IMR-90 (cell line): ENCODE measurements at regions not wholly inside any gene's neighbourhood (a gene's known extent, or its start where the extent isn't known, plus 50 kb on each side); places are given as distances from the start of the nearest gene placed in this dataset.

Experiments used
- ATAC-seq: fragments of 200-7000 bp; cut with Tn5 transposase; 2 replicates; pipeline ENCODE4 v1.9.1; 2020; ENCODE audit warnings: low read depth, mild to moderate bottlenecking, moderate library complexity
- BruUV-seq: library from RNA; stranded (reverse); fragments of 400-500 nt; replicated peaks from 2 replicates; lab custom pipeline; 2021; lab: Mats Ljungman, UMichigan
- CTCF ChIA-PET: fragments of 300-600 bp; formaldehyde crosslinking; extraction: SDS; loops from one replicate; lab custom pipeline; 2021; ENCODE audit warnings: antibody characterized with exemption; lab: Yijun Ruan, JAX
- POLR2A ChIA-PET: fragments of 300-600 bp; sonication (Branson Sonifier 250); formaldehyde crosslinking; loops from one replicate; lab custom pipeline; 2022; ENCODE audit warnings: antibody characterized with exemption; ENCODE audit not compliant: unreplicated experiment; lab: Charles Lee
- DNase-seq: peaks from one replicate; pipeline ENCODE4 v3.0.0; 2013
- H2AFZ ChIP-seq: replicated peaks from 2 replicates; pipeline ENCODE3; 2013; ENCODE audit warnings: low read length, mild to moderate bottlenecking; ENCODE audit not compliant: poor library complexity
- H2AK5ac ChIP-seq: 2 replicates; pipeline ENCODE4 v1.6.1; 2013; ENCODE audit warnings: low read depth, low read length, inconsistent platforms
- H2AK9ac ChIP-seq: replicated peaks from 2 replicates; pipeline ENCODE3; 2013; ENCODE audit warnings: mild to moderate bottlenecking, low read depth, low read length, moderate library complexity; ENCODE audit not compliant: poor library complexity
- H2BK120ac ChIP-seq: 2 replicates; pipeline ENCODE4 v1.6.1; 2013; ENCODE audit warnings: low read depth, low read length, inconsistent platforms
- H2BK15ac ChIP-seq: 3 replicates; pipeline ENCODE4 v1.6.1; 2013; ENCODE audit warnings: low read depth, low read length, inconsistent platforms
- H2BK20ac ChIP-seq: 2 replicates; pipeline ENCODE4 v1.6.1; 2013; ENCODE audit warnings: low read depth, mild to moderate bottlenecking, inconsistent platforms, low read length, moderate library complexity
- H2BK5ac ChIP-seq: 2 replicates; pipeline ENCODE4 v1.6.1; 2013; ENCODE audit warnings: mild to moderate bottlenecking, low read depth, low read length, inconsistent platforms; ENCODE audit not compliant: poor library complexity, severe bottlenecking
- H3K14ac ChIP-seq: replicated peaks from 2 replicates; pipeline ENCODE4 v1.6.1; 2013; ENCODE audit warnings: low read depth, low read length, inconsistent platforms
- H3K18ac ChIP-seq: 2 replicates; pipeline ENCODE4 v1.6.1; 2013; ENCODE audit warnings: low read depth, low read length, control low read depth
- H3K23ac ChIP-seq: 2 replicates; pipeline ENCODE4 v1.6.1; 2013; ENCODE audit warnings: low read depth, low read length, inconsistent platforms
- H3K27ac ChIP-seq: 2 replicates; pipeline ENCODE4 v1.5.1; 2013; ENCODE audit warnings: mild to moderate bottlenecking, control low read depth, low read length; ENCODE audit not compliant: insufficient read depth
- H3K27me3 ChIP-seq: 2 replicates; pipeline ENCODE4 v1.6.1; 2013; ENCODE audit warnings: low read length; ENCODE audit not compliant: control insufficient read depth, insufficient read depth
- H3K36me3 ChIP-seq: 2 replicates; pipeline ENCODE4 v1.6.1; 2013; ENCODE audit warnings: low read length, mixed read lengths; ENCODE audit not compliant: control insufficient read depth, insufficient read depth
- H3K4ac ChIP-seq: 2 replicates; pipeline ENCODE4 v1.6.1; 2013; ENCODE audit warnings: low read depth, low read length, inconsistent platforms
- H3K4me1 ChIP-seq: 2 replicates; pipeline ENCODE4 v1.6.1; 2013; ENCODE audit warnings: low read length, mixed read lengths; ENCODE audit not compliant: control insufficient read depth, insufficient read depth
- H3K4me2 ChIP-seq: 2 replicates; pipeline ENCODE4 v1.6.1; 2013; ENCODE audit warnings: low read depth, mild to moderate bottlenecking, control low read depth, low read length, moderate library complexity
- H3K4me3 ChIP-seq: 2 replicates; pipeline ENCODE4 v1.5.1; 2013; ENCODE audit warnings: low read depth, mild to moderate bottlenecking, control low read depth, low read length, moderate library complexity; ENCODE audit not compliant: insufficient read depth
- H3K56ac ChIP-seq: 2 replicates; pipeline ENCODE4 v1.6.1; 2013; ENCODE audit warnings: low read length, inconsistent platforms; ENCODE audit not compliant: insufficient read depth; ENCODE audit errors: extremely low read depth
- H3K79me1 ChIP-seq, 2 experiments: 2 replicates each; pipeline ENCODE4 v1.6.1; 2013; ENCODE audit warnings: low read length in 2 of 2, inconsistent platforms in 1 of 2, low read depth in 1 of 2
- H3K9ac ChIP-seq: 2 replicates; pipeline ENCODE4 v1.6.1; 2013; ENCODE audit warnings: low read depth, low read length, control low read depth
- H3K9me1 ChIP-seq: 2 replicates; pipeline ENCODE4 v1.6.1; 2013; ENCODE audit warnings: low read length, inconsistent platforms; ENCODE audit not compliant: insufficient read depth
- H3K9me3 ChIP-seq: 2 replicates; pipeline ENCODE4 v1.6.1; 2013; ENCODE audit warnings: low read length; ENCODE audit not compliant: control insufficient read depth, insufficient read depth
- H4K20me1 ChIP-seq: 2 replicates; pipeline ENCODE4 v1.6.1; 2013; ENCODE audit warnings: low read length, inconsistent platforms; ENCODE audit not compliant: insufficient read depth
- H4K5ac ChIP-seq: 2 replicates; pipeline ENCODE4 v1.6.1; 2013; ENCODE audit warnings: mild to moderate bottlenecking, low read depth, low read length, control low read depth
- H4K8ac ChIP-seq, 2 experiments: 2 replicates each; pipeline ENCODE4 v1.6.1; 2013; ENCODE audit warnings: low read depth in 2 of 2, low read length in 2 of 2, control low read depth in 1 of 2, inconsistent platforms in 1 of 2
- H4K91ac ChIP-seq: 2 replicates; pipeline ENCODE4 v1.6.1; 2013; ENCODE audit warnings: low read depth, low read length, inconsistent platforms; ENCODE audit not compliant: insufficient read depth
- CHD1 ChIP-seq: IDR thresholded peaks from 2 replicates; pipeline ENCODE4 v1.6.1; 2012; ENCODE audit warnings: low read depth, low read length, improper control_type of control experiment
- MAFK ChIP-seq: IDR thresholded peaks from 2 replicates; pipeline ENCODE4 v1.6.1; 2012; ENCODE audit warnings: low read depth, low read length, improper control_type of control experiment
- RFX5 ChIP-seq: IDR thresholded peaks from 2 replicates; pipeline ENCODE4 v1.8.0; 2012; ENCODE audit warnings: low read depth, mild to moderate bottlenecking, low read length, moderate library complexity
- SMC3 ChIP-seq: fragments of 150-350 bp; IDR thresholded peaks from 2 replicates; pipeline ENCODE4 v1.6.1; 2016; ENCODE audit warnings: low read depth, mild to moderate bottlenecking, antibody characterized with exemption, low read length, moderate library complexity
- WGBS, 2 experiments: methylation state at CpG; one replicate each; pipeline versions ENCODE4 v1.1.5 to v1.1.7; 2013; ENCODE audit warnings: missing lambda C conversion rate in 2 of 2; ENCODE audit not compliant: insufficient read length in 1 of 2; ENCODE audit errors: extremely low coverage in 2 of 2; 5-methylcytosine and 5-hydroxymethylcytosine counted together
- dilution Hi-C: fragments of 300-500 bp; cut with HindIII; formaldehyde crosslinking; loops from one replicate; pipeline ENCODE4 v1.14.3; 2018; ENCODE audit warnings: low sequenced_read_pairs; ENCODE audit not compliant: unreplicated experiment
- in situ Hi-C: fragments of 300-500 bp; cut with MboI; formaldehyde crosslinking; loops from 3 replicates; pipeline ENCODE4 v1.14.3; 2019; ENCODE audit warnings: low sequenced_read_pairs, inconsistent platforms, mixed read lengths
- intact Hi-C: fragments of 100-400 bp; cut with micrococcal nuclease; formaldehyde crosslinking; loops from 2 replicates; pipeline ENCODE4 v1.10.0; 2022

GRCh38 chr1:187460093-187460492, 631.3 kb downstream of the PLA2G4A start:
- Histone ChIP-seq H4K5ac (no peak overlapping the region), H3K4me3 (no peak overlapping the region), H3K27ac (no peak overlapping the region), H3K56ac (no peak overlapping the region), H3K9me3 (peaks cover 2% of the 10 kb centered on the region), H3K9me1 (no peaks in the 10 kb centered on the region), H3K9ac (no peak overlapping the region), H3K4ac (no peak overlapping the region), H2AK5ac (no peak overlapping the region), H2BK20ac (no peak overlapping the region), H3K79me1 (no peaks in the 10 kb centered on the region), H2BK120ac (no peak overlapping the region), H3K18ac (no peak overlapping the region), H4K91ac (no peak overlapping the region), H2BK15ac (no peak overlapping the region), H3K36me3 (no peaks in the 10 kb centered on the region), H2BK5ac (no peak overlapping the region), H3K23ac (no peak overlapping the region), H2AFZ (no peak overlapping the region), H4K20me1 (no peaks in the 10 kb centered on the region), H3K14ac (no peak overlapping the region), H4K8ac (no peak overlapping the region), H3K4me2 (no peak overlapping the region), H2AK9ac (no peak overlapping the region), H3K27me3 (no peaks in the 10 kb centered on the region), H3K4me1 (no peaks in the 10 kb centered on the region)
- DNase-seq = no peak
- ATAC-seq = no peak
- intact Hi-C loops = no loop called here
- in situ Hi-C loops = no loop called here
- dilution Hi-C loops = no loop called here
- BruUV-seq = no TSS peak
- CTCF ChIA-PET = interaction anchor here (0.7 kb wide), 1 partner anchor 33 kb away, joined by 3 read pairs; no protein-coding TSS in a partner anchor
- POLR2A ChIA-PET = no interaction called here
- TF ChIP-seq MAFK = peak; percentile 98
- no peak for TF ChIP-seq CHD1
- TF ChIP-seq SMC3 = no peak
- no peak for TF ChIP-seq RFX5
- WGBS, 2 experiments = no CpG with 5 or more reads among the region's 3 CpGs
